Natural killer cell (primary cell): ENCODE measurements at regions not wholly inside any gene's neighbourhood (a gene's known extent, or its start where the extent isn't known, plus 50 kb on each side); places are given as distances from the start of the nearest gene placed in this dataset.

Source experiments
- ATAC-seq, 3 donors: fragments of 150-1000 bp in 2 of 3; fragments of 200-7000 bp in 1 of 3; cut with Tn5 transposase; 1 replicate in 1 of 3; 2 replicates in 2 of 3; pipeline ENCODE4 v1.10.0; 2021; ENCODE audit warnings: mild to moderate bottlenecking in 2 of 3, moderate library complexity in 2 of 3
- DNase-seq, 2 donors: peaks; one replicate each; pipeline versions ENCODE4 v3.0.0 to v3.0.0-alpha.2; 2013 to 2021; ENCODE audit warnings: mixed read lengths in 1 of 2
- H3K27ac ChIP-seq: one replicate; pipeline ENCODE4 v1.5.1; 2013; ENCODE audit warnings: mild to moderate bottlenecking, low read length
- H3K27me3 ChIP-seq: one replicate; pipeline ENCODE4 v1.6.1; 2013; ENCODE audit warnings: low read length; ENCODE audit not compliant: control insufficient read depth, insufficient read depth
- H3K36me3 ChIP-seq: one replicate; pipeline ENCODE4 v1.6.1; 2013; ENCODE audit warnings: low read length; ENCODE audit not compliant: control insufficient read depth, insufficient read depth
- H3K4me1 ChIP-seq: one replicate; pipeline ENCODE4 v1.6.1; 2013; ENCODE audit warnings: low read length; ENCODE audit not compliant: control insufficient read depth, insufficient read depth
- H3K4me3 ChIP-seq: one replicate; pipeline ENCODE4 v1.5.1; 2013; ENCODE audit warnings: low read length
- H3K9me3 ChIP-seq: one replicate; pipeline ENCODE4 v1.6.1; 2013; ENCODE audit warnings: low read length; ENCODE audit not compliant: control insufficient read depth, insufficient read depth
- H3K27ac Mint-ChIP-seq, 2 donors: one replicate each; pipeline ENCODE4 v1.8.0; 2022; ENCODE audit warnings: mild to moderate bottlenecking in 2 of 2, mixed read lengths in 2 of 2, moderate library complexity in 1 of 2
- H3K27me3 Mint-ChIP-seq, 2 donors: one replicate each; pipeline ENCODE4 v1.8.0; 2022; ENCODE audit warnings: low read depth in 2 of 2, mixed read lengths in 2 of 2
- H3K36me3 Mint-ChIP-seq: one replicate; pipeline ENCODE4 v1.8.0; 2022; ENCODE audit warnings: mixed read lengths
- H3K4me1 Mint-ChIP-seq, 2 donors: one replicate each; pipeline ENCODE4 v1.8.0; 2022; ENCODE audit warnings: mixed read lengths in 2 of 2
- H3K4me3 Mint-ChIP-seq: one replicate; pipeline ENCODE4 v1.8.0; 2022; ENCODE audit warnings: mild to moderate bottlenecking, moderate library complexity, mixed read lengths
- H3K9me3 Mint-ChIP-seq, 2 donors: one replicate each; pipeline ENCODE4 v1.8.0; 2022; ENCODE audit warnings: mixed read lengths in 2 of 2
- WGBS: methylation state at CpG from one replicate; pipeline ENCODE4 v1.1.7; 2013; ENCODE audit warnings: missing lambda C conversion rate; ENCODE audit not compliant: insufficient coverage; 5-methylcytosine and 5-hydroxymethylcytosine counted together
- intact Hi-C: fragments of 100-400 bp; cut with micrococcal nuclease; formaldehyde crosslinking; loops from one replicate; pipeline ENCODE4 v1.14.2; 2022
- TF ChIP-seq, protein P1 (sequence below): fragments of 200-600 bp; IDR thresholded peaks from one replicate; pipeline ENCODE4 v1.8.0; 2022; ENCODE audit warnings: antibody characterized with exemption

DNA sequence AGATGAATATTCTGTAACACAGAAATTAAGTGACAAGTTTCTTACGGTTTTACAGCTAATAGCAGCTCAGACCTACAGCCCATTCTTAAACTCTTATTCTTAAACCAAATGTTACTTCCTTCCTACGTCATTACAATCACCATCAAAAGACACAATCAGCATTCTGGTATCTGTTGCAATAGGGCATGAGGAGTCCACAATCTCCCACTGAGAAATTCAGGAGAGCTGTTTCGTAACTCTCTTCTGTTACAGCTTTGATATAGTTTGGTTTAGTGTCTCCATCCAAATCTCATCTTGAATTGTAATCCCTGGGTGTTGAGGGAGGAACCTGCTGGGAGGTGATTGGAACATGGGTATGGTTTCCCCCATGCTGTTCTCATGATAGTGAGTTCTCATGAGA lies 163.4 kb downstream of the GAS1 start:
- Histone ChIP-seq H3K4me3 (no peak overlapping the region), H3K27me3 (no peaks in the 10 kb centered on the region), H3K36me3 (no peaks in the 10 kb centered on the region), H3K27ac (no peak overlapping the region), H3K4me1 (no peaks in the 10 kb centered on the region), H3K9me3 (no peaks in the 10 kb centered on the region)
- H3K27ac Mint-ChIP-seq = no peak overlapping the region
- 91% methylated on average over 3 of the region's 3 CpGs for WGBS
- peaks cover 23 to 30% of the 10 kb centered on the region in 2 donors for H3K27me3 Mint-ChIP-seq
- ATAC-seq (no peak), DNase-seq (no peak)
- H3K4me1 Mint-ChIP-seq = no peaks in the 10 kb centered on the region
- H3K4me3 Mint-ChIP-seq = no peak overlapping the region
- no peaks in the 10 kb centered on the region for H3K9me3 Mint-ChIP-seq
- TF ChIP-seq, protein P1, sequence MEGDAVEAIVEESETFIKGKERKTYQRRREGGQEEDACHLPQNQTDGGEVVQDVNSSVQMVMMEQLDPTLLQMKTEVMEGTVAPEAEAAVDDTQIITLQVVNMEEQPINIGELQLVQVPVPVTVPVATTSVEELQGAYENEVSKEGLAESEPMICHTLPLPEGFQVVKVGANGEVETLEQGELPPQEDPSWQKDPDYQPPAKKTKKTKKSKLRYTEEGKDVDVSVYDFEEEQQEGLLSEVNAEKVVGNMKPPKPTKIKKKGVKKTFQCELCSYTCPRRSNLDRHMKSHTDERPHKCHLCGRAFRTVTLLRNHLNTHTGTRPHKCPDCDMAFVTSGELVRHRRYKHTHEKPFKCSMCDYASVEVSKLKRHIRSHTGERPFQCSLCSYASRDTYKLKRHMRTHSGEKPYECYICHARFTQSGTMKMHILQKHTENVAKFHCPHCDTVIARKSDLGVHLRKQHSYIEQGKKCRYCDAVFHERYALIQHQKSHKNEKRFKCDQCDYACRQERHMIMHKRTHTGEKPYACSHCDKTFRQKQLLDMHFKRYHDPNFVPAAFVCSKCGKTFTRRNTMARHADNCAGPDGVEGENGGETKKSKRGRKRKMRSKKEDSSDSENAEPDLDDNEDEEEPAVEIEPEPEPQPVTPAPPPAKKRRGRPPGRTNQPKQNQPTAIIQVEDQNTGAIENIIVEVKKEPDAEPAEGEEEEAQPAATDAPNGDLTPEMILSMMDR = no peak
- intact Hi-C loops = no loop called here
- no peaks in the 10 kb centered on the region for H3K36me3 Mint-ChIP-seq

DNA sequence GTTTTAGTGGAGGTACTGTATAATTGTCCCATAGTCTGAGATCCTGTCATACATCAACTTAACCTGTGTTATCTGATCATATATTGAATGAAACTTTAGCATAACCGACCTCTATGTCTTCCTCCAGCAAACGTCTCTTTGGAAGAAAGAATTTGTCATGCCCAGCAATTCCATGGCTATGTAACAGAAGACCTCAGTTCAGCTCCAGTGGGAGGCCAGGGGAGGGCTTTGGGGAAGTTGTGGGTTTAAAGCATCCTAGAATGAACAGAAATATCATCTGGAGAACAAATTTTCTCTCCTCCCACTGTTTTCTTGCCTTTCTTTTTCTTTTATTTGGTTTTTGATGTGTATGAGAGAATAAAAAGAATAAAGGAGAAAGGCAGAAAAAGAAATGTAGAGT lies 164.5 kb downstream of the GAS1 start:
- Mint-ChIP-seq H3K27me3 (peaks cover 26 to 34% of the 10 kb centered on the region in 2 donors), H3K4me1 (no peaks in the 10 kb centered on the region), H3K27ac (no peak overlapping the region), H3K36me3 (no peaks in the 10 kb centered on the region), H3K9me3 (no peaks in the 10 kb centered on the region), H3K4me3 (no peak overlapping the region)
- H3K9me3 ChIP-seq = no peaks in the 10 kb centered on the region
- no peaks in the 10 kb centered on the region for H3K27me3 ChIP-seq
- intact Hi-C loops = no loop called here
- no peaks in the 10 kb centered on the region for H3K4me1 ChIP-seq
- TF ChIP-seq, protein P1 = no peak
- DNase-seq (no peak), ATAC-seq (no peak)
- H3K36me3 ChIP-seq = no peaks in the 10 kb centered on the region
- 66% methylated on average over 2 of the region's 2 CpGs for WGBS
- H3K4me3 ChIP-seq = no peak overlapping the region
- no peak overlapping the region for H3K27ac ChIP-seq

DNA sequence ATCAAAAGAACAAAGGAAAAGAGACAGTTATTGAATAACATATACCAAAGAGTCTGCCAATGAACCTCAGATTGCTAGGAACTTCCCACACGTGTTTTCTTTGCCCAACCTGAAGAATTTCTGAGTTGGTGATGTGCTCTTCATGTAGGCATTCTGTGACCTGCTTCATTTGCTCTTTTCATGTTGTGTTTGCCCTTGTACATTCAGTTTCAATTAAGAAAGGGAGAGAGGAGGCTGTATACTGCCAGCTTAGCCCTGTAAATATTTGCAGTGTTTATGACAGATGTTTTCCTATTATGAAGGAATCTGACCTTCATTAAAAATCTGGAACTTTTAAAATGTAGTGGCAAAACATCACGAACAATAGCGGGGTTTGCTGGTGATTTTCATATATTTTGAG lies 168.5 kb downstream of the GAS1 start:
- no peak overlapping the region for H3K4me3 Mint-ChIP-seq
- DNase-seq (no peak), ATAC-seq (no peak)
- no peaks in the 10 kb centered on the region for H3K36me3 Mint-ChIP-seq
- H3K9me3 Mint-ChIP-seq = no peaks in the 10 kb centered on the region
- no peak overlapping the region for H3K27ac Mint-ChIP-seq
- H3K27me3 Mint-ChIP-seq = peaks cover 14 to 37% of the 10 kb centered on the region in 2 donors
- Histone ChIP-seq H3K4me3 (no peak overlapping the region), H3K9me3 (no peaks in the 10 kb centered on the region), H3K27me3 (peaks cover 2% of the 10 kb centered on the region), H3K36me3 (no peaks in the 10 kb centered on the region), H3K27ac (no peak overlapping the region), H3K4me1 (no peaks in the 10 kb centered on the region)
- TF ChIP-seq, protein P1 = no peak
- H3K4me1 Mint-ChIP-seq = no peaks in the 10 kb centered on the region
- intact Hi-C loops = no loop called here
- WGBS = 90% methylated on average over 3 of the region's 3 CpGs

DNA sequence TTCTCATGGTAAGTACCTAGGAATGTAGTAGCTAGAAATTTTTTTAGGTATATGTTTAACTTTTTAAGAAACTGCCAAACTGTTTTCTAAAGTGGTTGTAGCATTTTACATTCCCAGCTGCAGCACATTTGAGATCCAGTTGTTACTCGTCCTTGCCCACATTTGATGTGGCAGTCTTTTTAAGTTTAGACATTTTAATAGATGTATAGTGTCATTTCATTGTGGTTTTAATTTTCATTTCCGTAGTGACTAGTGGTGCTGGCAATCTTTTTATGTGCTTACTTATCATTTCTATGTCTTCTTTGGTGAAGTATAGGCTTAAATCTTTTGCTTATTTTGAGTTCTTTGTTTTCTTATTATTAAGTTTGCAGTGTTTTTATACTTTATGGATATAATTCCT lies 171.6 kb downstream of the GAS1 start:
- DNase-seq (no peak), ATAC-seq (no peak)
- H3K9me3 ChIP-seq = no peaks in the 10 kb centered on the region
- 70% methylated on average over 2 of the region's 2 CpGs for WGBS
- no peaks in the 10 kb centered on the region for H3K4me1 ChIP-seq
- TF ChIP-seq, protein P1 = no peak
- intact Hi-C loops = no loop called here
- no peaks in the 10 kb centered on the region for H3K36me3 ChIP-seq
- Mint-ChIP-seq H3K36me3 (no peaks in the 10 kb centered on the region), H3K9me3 (no peaks in the 10 kb centered on the region), H3K27ac (no peak overlapping the region), H3K4me3 (no peak overlapping the region), H3K27me3 (peaks cover 4 to 40% of the 10 kb centered on the region in 2 donors), H3K4me1 (no peaks in the 10 kb centered on the region)
- H3K27ac ChIP-seq = no peak overlapping the region
- no peak overlapping the region for H3K4me3 ChIP-seq
- peaks cover 2% of the 10 kb centered on the region for H3K27me3 ChIP-seq
